ENCODE measurements at regions not wholly inside any gene's neighbourhood (a gene's known extent, or its start where the extent isn't known, plus 50 kb on each side); places are given as distances from the start of the nearest gene placed in this dataset.

DNA sequence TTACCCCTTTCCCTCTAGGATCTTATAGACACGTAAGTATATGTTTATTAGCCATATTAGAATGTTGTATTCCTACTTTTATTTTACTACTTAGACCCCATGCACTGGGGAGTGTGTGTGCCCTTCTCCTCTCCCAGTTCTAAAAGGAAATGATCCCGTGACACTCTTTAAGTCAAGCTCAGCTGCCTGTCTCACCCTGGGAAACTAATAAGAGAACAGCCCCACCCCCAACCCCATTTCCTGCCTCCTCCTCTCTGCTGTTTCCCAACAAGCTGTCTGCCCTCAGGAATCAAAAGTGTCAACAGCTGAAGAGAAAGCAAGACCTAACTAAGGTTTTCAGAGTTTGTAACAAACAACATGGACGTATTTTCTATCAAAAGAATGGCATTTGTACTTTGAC, 92.6 kb upstream of the VAV3 start:
- Histone ChIP-seq H3F3A (ENCODE audit: control insufficient read depth, insufficient read depth) (no peaks in the 10 kb centered on the region), H3K27ac (ENCODE audit: low read depth, low read length) (no peak overlapping the region), H3K9me2 (replicated peaks; ENCODE audit: control insufficient read depth, low read length) (no peaks in the 10 kb centered on the region), H3K4me2 (ENCODE audit: low read length) (no peak overlapping the region), H4K20me1 (ENCODE audit: control insufficient read depth, insufficient read depth, low read depth, low read length) (no peaks in the 10 kb centered on the region), H3K36me3 (ENCODE audit: control insufficient read depth, low read length) (no peaks in the 10 kb centered on the region), H3K9me3 (ENCODE audit: control insufficient read depth, insufficient read depth, low read length) (no peaks in the 10 kb centered on the region), H3K4me3 (ENCODE audit: low read length) (no peak overlapping the region), H3K27me3 (ENCODE audit: control insufficient read depth, low read length) (no peaks in the 10 kb centered on the region), H3K79me2 (ENCODE audit: control insufficient read depth, low read length) (no peaks in the 10 kb centered on the region), H3K4me1 (ENCODE audit: control insufficient read depth, low read length) (peaks cover 8% of the 10 kb centered on the region)
- TF ChIP-seq, protein P1, sequence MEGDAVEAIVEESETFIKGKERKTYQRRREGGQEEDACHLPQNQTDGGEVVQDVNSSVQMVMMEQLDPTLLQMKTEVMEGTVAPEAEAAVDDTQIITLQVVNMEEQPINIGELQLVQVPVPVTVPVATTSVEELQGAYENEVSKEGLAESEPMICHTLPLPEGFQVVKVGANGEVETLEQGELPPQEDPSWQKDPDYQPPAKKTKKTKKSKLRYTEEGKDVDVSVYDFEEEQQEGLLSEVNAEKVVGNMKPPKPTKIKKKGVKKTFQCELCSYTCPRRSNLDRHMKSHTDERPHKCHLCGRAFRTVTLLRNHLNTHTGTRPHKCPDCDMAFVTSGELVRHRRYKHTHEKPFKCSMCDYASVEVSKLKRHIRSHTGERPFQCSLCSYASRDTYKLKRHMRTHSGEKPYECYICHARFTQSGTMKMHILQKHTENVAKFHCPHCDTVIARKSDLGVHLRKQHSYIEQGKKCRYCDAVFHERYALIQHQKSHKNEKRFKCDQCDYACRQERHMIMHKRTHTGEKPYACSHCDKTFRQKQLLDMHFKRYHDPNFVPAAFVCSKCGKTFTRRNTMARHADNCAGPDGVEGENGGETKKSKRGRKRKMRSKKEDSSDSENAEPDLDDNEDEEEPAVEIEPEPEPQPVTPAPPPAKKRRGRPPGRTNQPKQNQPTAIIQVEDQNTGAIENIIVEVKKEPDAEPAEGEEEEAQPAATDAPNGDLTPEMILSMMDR (IDR thresholded peaks at IDR 0.05; ENCODE audit: low read depth, low read length, poor library complexity, severe bottlenecking), result no peak
- no peak for TF ChIP-seq EZH2phosphoT487 (IDR thresholded peaks at IDR 0.05; ENCODE audit: borderline replicate concordance, low read length)

DNA sequence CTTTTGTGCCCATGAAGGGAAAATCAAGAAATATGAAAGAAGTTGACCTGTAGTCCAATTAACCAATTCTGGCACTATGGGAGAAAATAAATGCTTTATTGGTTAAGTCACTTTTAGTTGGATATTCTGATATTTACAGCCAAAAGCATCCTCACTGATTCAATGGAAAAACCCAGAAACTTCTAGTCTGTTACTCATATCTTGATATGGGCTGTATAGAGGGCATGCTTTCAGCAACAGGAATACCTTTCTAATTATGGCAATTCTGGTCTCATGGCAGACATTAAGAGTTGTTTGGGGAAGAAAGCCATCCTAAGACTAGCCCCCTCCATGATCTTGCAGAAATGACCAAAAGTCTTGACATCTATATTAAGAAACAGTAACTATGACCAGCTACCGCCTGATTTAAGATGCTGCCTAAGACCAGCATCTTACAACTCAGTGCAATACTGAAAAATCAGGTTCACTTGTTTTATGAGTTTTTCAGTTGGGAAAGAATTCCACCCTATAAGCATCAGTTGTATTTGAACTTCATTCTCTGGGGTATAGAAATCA, 91.5 kb upstream of the VAV3 start:
- Histone ChIP-seq H3K4me2 (ENCODE audit: low read length) (no peak overlapping the region), H3K9me2 (replicated peaks; ENCODE audit: control insufficient read depth, low read length) (no peaks in the 10 kb centered on the region), H3K27ac (ENCODE audit: low read depth, low read length) (no peak overlapping the region), H4K20me1 (ENCODE audit: control insufficient read depth, insufficient read depth, low read depth, low read length) (no peaks in the 10 kb centered on the region), H3K36me3 (ENCODE audit: control insufficient read depth, low read length) (no peaks in the 10 kb centered on the region), H3K4me1 (ENCODE audit: control insufficient read depth, low read length) (peaks cover 7% of the 10 kb centered on the region), H3K27me3 (ENCODE audit: control insufficient read depth, low read length) (no peaks in the 10 kb centered on the region), H3F3A (ENCODE audit: control insufficient read depth, insufficient read depth) (no peaks in the 10 kb centered on the region), H3K4me3 (ENCODE audit: low read length) (no peak overlapping the region), H3K79me2 (ENCODE audit: control insufficient read depth, low read length) (no peaks in the 10 kb centered on the region), H3K9me3 (ENCODE audit: control insufficient read depth, insufficient read depth, low read length) (no peaks in the 10 kb centered on the region)
- TF ChIP-seq EZH2phosphoT487 (IDR thresholded peaks at IDR 0.05; ENCODE audit: borderline replicate concordance, low read length), result no peak
- TF ChIP-seq, protein P1 (IDR thresholded peaks at IDR 0.05; ENCODE audit: low read depth, low read length, poor library complexity, severe bottlenecking), result no peak

DNA sequence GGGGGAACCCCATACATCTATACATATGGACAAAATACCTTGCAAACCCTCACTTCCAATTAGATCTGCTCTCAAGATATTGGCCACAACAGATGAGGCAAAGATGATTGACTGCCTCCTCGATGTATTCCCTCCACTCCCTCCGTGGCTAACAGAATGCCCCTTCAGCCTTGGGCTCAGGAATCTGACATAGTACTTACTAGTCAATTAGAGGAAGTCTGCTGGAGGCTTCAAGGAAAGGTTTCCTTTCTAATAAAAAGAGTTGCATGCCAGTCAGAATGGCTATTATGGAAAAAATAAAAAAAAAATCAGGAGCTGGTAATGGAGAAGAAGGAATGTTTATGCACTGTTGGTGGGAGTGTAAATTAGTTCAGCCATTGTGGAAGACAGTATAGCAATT, 90.4 kb upstream of the VAV3 start:
- H3K36me3 ChIP-seq (ENCODE audit: control insufficient read depth, low read length), result no peaks in the 10 kb centered on the region
- no peaks in the 10 kb centered on the region for H3F3A ChIP-seq (ENCODE audit: control insufficient read depth, insufficient read depth)
- H3K4me1 ChIP-seq (ENCODE audit: control insufficient read depth, low read length), result peaks cover 7% of the 10 kb centered on the region
- no peaks in the 10 kb centered on the region for H3K9me2 ChIP-seq (replicated peaks; ENCODE audit: control insufficient read depth, low read length)
- no peaks in the 10 kb centered on the region for H3K9me3 ChIP-seq (ENCODE audit: control insufficient read depth, insufficient read depth, low read length)
- no peaks in the 10 kb centered on the region for H3K27me3 ChIP-seq (ENCODE audit: control insufficient read depth, low read length)
- H4K20me1 ChIP-seq (ENCODE audit: control insufficient read depth, insufficient read depth, low read depth, low read length), result no peaks in the 10 kb centered on the region
- H3K27ac ChIP-seq (ENCODE audit: low read depth, low read length), result no peak overlapping the region
- no peak overlapping the region for H3K4me2 ChIP-seq (ENCODE audit: low read length)
- no peak overlapping the region for H3K4me3 ChIP-seq (ENCODE audit: low read length)
- TF ChIP-seq EZH2phosphoT487 (IDR thresholded peaks at IDR 0.05; ENCODE audit: borderline replicate concordance, low read length), result no peak
- TF ChIP-seq, protein P1 (IDR thresholded peaks at IDR 0.05; ENCODE audit: low read depth, low read length, poor library complexity, severe bottlenecking), result no peak
- no peaks in the 10 kb centered on the region for H3K79me2 ChIP-seq (ENCODE audit: control insufficient read depth, low read length)

Data from DOHH2 (cell line).